Neural cell (in vitro differentiated cells): ENCODE measurements at regions not wholly inside any gene's neighbourhood (a gene's known extent, or its start where the extent isn't known, plus 50 kb on each side); places are given as distances from the start of the nearest gene placed in this dataset.

ENCODE experiments used
- H2AFZ ChIP-seq: fragments of 200-600, 300-800 bp; sonication (generic), shearing (Covaris generic); 2 replicates; pipeline ENCODE4 v1.6.0; 2014; ENCODE audit warnings: low read depth, mild to moderate bottlenecking, antibody characterized with exemption, low read length, moderate library complexity
- H3F3A ChIP-seq: fragments of 200-600 bp; shearing (Covaris generic); 2 replicates; pipeline ENCODE4 v1.6.1; 2016; ENCODE audit warnings: mild to moderate bottlenecking, moderate library complexity, mixed read lengths, antibody characterized with exemption, low read length; ENCODE audit not compliant: insufficient read depth, poor library complexity, severe bottlenecking
- H3K27ac ChIP-seq: fragments of 200-600, 300-800 bp; sonication (generic), shearing (Covaris generic); 2 replicates; pipeline ENCODE4 v1.5.1; 2014; ENCODE audit warnings: mild to moderate bottlenecking, low read length, moderate library complexity
- H3K27me3 ChIP-seq: fragments of 300-800, 200-600 bp; sonication (generic), shearing (Covaris generic); 2 replicates; pipeline ENCODE4 v1.6.0; 2014; ENCODE audit warnings: mild to moderate bottlenecking, low read depth, low read length, moderate library complexity; ENCODE audit not compliant: insufficient read depth
- H3K36me3 ChIP-seq: fragments of 300-800, 200-600 bp; sonication (generic), shearing (Covaris generic); 2 replicates; pipeline ENCODE4 v1.5.1; 2014; ENCODE audit warnings: mild to moderate bottlenecking, antibody characterized with exemption, low read length, moderate library complexity; ENCODE audit not compliant: insufficient read depth
- H3K4me2 ChIP-seq: fragments of 300-800, 200-600 bp; sonication (generic), shearing (Covaris generic); 2 replicates; pipeline ENCODE4 v1.6.0; 2014; ENCODE audit warnings: mild to moderate bottlenecking, low read length
- H3K4me3 ChIP-seq: fragments of 300-800, 200-600 bp; sonication (generic), shearing (Covaris generic); 2 replicates; pipeline ENCODE4 v1.5.1; 2014; ENCODE audit warnings: mild to moderate bottlenecking, low read length, moderate library complexity
- H3K79me2 ChIP-seq: fragments of 200-600 bp; shearing (Covaris generic); replicated peaks from 2 replicates; pipeline ENCODE4 v1.6.0; 2014; ENCODE audit warnings: mild to moderate bottlenecking, low read length, moderate library complexity; ENCODE audit not compliant: insufficient read depth
- H3K9ac ChIP-seq: fragments of 300-800, 200-600 bp; sonication (generic), shearing (Covaris generic); 2 replicates; pipeline ENCODE4 v1.6.1; 2016; ENCODE audit warnings: mild to moderate bottlenecking, low read length, mixed read lengths
- H3K9me2 ChIP-seq: fragments of 200-600 bp; shearing (Covaris generic); 2 replicates; pipeline ENCODE4 v1.6.1; 2016; ENCODE audit warnings: mild to moderate bottlenecking, low read length, mixed read lengths; ENCODE audit not compliant: insufficient read depth
- H3K9me3 ChIP-seq: fragments of 200-600, 300-800 bp; sonication (generic), shearing (Covaris generic); 2 replicates; pipeline ENCODE4 v1.6.1; 2016; ENCODE audit warnings: mild to moderate bottlenecking, mixed run types, low read length, moderate library complexity, mixed read lengths
- H4K20me1 ChIP-seq: fragments of 200-600 bp; shearing (Covaris generic); 2 replicates; pipeline ENCODE4 v1.6.1; 2016; ENCODE audit warnings: mild to moderate bottlenecking, mixed run types; ENCODE audit not compliant: insufficient read depth
- EP300 ChIP-seq: fragments of 450-650 bp; conservative IDR thresholded peaks from 2 replicates; pipeline ENCODE4 v1.6.1; 2014; ENCODE audit warnings: antibody characterized with exemption, mild to moderate bottlenecking, moderate library complexity; ENCODE audit not compliant: poor library complexity, severe bottlenecking
- EZH2 ChIP-seq: fragments of 200-600, 300-800 bp; shearing (Covaris generic), sonication (generic); IDR thresholded peaks from 2 replicates; pipeline ENCODE4 v1.6.1; 2014; ENCODE audit warnings: antibody characterized with exemption, low read length, borderline replicate concordance, mild to moderate bottlenecking; ENCODE audit not compliant: insufficient read depth, poor library complexity, severe bottlenecking
- MXI1 ChIP-seq: fragments of 450-650 bp; conservative IDR thresholded peaks from 2 replicates; pipeline ENCODE4 v1.6.1; 2014; ENCODE audit warnings: antibody characterized with exemption, mild to moderate bottlenecking; ENCODE audit not compliant: poor library complexity, severe bottlenecking
- POLR2AphosphoS5 ChIP-seq: IDR thresholded peaks from 2 replicates; pipeline ENCODE4 v1.6.1; 2012
- RAD21 ChIP-seq: fragments of 450-650 bp; conservative IDR thresholded peaks from 2 replicates; pipeline ENCODE4 v1.6.1; 2014; ENCODE audit warnings: antibody characterized with exemption, mild to moderate bottlenecking, moderate library complexity
- REST ChIP-seq: IDR thresholded peaks from 2 replicates; pipeline ENCODE4 v1.6.1; 2012; ENCODE audit warnings: borderline replicate concordance
- SMC3 ChIP-seq: fragments of 450-650 bp; conservative IDR thresholded peaks from 2 replicates; pipeline ENCODE4 v1.6.1; 2014; ENCODE audit warnings: antibody characterized with exemption, mild to moderate bottlenecking, moderate library complexity; ENCODE audit not compliant: poor library complexity
- TAF1 ChIP-seq: IDR thresholded peaks from 2 replicates; pipeline ENCODE4 v1.6.1; 2012; ENCODE audit warnings: low read depth
- TF ChIP-seq, protein P1 (sequence below): fragments of 450-650 bp; IDR thresholded peaks from 2 replicates; pipeline ENCODE4 v1.5.1; 2014; ENCODE audit warnings: antibody characterized with exemption, mild to moderate bottlenecking, moderate library complexity; ENCODE audit not compliant: poor library complexity, severe bottlenecking

DNA sequence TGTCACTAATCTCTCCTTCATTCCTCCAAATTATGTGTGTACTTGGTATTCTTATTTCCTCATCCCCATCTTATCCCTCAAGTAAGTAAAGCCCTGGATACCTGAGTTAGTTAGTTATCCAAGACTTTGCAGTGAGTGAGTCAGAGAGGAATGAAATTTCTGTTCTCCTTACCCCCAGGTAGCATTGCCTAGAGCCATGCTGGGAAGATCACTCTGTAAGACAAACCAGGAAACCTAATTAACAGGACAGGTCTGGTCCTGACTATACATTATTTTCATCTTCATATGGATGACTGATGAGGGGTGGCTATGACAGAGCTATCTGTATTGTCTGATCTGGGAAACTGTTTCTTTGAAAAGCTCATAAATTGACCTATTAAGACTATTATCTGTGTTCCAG, 55.0 kb upstream of the ITGA6 start:
- Histone ChIP-seq H3K4me3 (no peak overlapping the region), H3K36me3 (no peaks in the 10 kb centered on the region), H2AFZ (no peak overlapping the region), H3K9ac (no peak overlapping the region), H3K27ac (peak overlapping the region; percentile 30), H4K20me1 (no peaks in the 10 kb centered on the region), H3K9me2 (no peaks in the 10 kb centered on the region), H3K9me3 (peaks cover 2% of the 10 kb centered on the region), H3K27me3 (no peaks in the 10 kb centered on the region), H3K79me2 (no peaks in the 10 kb centered on the region), H3K4me2 (no peak overlapping the region), H3F3A (no peaks in the 10 kb centered on the region)
- TF ChIP-seq REST (no peak), TAF1 (no peak), EZH2 (no peak), RAD21 (no peak), POLR2AphosphoS5 (no peak), MXI1 (no peak), SMC3 (no peak), EP300 (no peak)
- TF ChIP-seq, protein P1, sequence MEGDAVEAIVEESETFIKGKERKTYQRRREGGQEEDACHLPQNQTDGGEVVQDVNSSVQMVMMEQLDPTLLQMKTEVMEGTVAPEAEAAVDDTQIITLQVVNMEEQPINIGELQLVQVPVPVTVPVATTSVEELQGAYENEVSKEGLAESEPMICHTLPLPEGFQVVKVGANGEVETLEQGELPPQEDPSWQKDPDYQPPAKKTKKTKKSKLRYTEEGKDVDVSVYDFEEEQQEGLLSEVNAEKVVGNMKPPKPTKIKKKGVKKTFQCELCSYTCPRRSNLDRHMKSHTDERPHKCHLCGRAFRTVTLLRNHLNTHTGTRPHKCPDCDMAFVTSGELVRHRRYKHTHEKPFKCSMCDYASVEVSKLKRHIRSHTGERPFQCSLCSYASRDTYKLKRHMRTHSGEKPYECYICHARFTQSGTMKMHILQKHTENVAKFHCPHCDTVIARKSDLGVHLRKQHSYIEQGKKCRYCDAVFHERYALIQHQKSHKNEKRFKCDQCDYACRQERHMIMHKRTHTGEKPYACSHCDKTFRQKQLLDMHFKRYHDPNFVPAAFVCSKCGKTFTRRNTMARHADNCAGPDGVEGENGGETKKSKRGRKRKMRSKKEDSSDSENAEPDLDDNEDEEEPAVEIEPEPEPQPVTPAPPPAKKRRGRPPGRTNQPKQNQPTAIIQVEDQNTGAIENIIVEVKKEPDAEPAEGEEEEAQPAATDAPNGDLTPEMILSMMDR = no peak

DNA sequence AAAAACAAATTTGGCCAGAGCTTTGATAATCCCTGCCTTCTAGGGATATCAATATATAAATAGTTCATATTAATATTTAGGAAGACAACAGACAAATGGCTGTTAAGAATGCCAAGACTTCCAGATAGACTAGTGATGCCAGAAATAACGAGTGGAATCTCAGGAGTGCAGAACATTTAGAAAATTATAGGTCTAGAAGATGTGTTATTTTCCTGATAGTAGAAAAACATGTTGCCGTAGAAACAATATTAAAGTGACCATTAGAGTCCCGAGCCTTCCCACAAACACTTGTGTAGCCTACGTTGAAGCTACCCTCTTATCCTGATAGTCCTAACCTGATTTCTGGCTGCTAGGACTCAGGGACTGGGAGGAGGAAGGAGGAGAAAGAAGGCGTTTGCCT, 54.3 kb upstream of the ITGA6 start:
- Histone ChIP-seq H4K20me1 (no peaks in the 10 kb centered on the region), H3K9ac (no peak overlapping the region), H3K4me3 (no peak overlapping the region), H3K36me3 (no peaks in the 10 kb centered on the region), H3K27ac (peak overlapping the region; percentile 30), H3F3A (no peaks in the 10 kb centered on the region), H3K79me2 (no peaks in the 10 kb centered on the region), H3K9me3 (peaks cover 2% of the 10 kb centered on the region), H2AFZ (no peak overlapping the region), H3K9me2 (no peaks in the 10 kb centered on the region), H3K4me2 (no peak overlapping the region), H3K27me3 (no peaks in the 10 kb centered on the region)
- TF ChIP-seq SMC3 (no peak), POLR2AphosphoS5 (peak; percentile 51), REST (peak; percentile 79), RAD21 (no peak), MXI1 (no peak)
